Hepatocyte (in vitro differentiated cells): ENCODE measurements at regions not wholly inside any gene's neighbourhood (a gene's known extent, or its start where the extent isn't known, plus 50 kb on each side); places are given as distances from the start of the nearest gene placed in this dataset.

Experiments used
- EZH2 ChIP-seq: fragments of 200-600 bp; sonication (generic); IDR thresholded peaks from 2 replicates; pipeline ENCODE4 v1.6.1; 2016; ENCODE audit warnings: antibody characterized with exemption, mild to moderate bottlenecking, borderline replicate concordance
- TF ChIP-seq, protein P1 (sequence below): fragments of 200-600 bp; sonication (generic); IDR thresholded peaks from 2 replicates; pipeline ENCODE4 v1.5.1; 2016; ENCODE audit warnings: antibody characterized with exemption, mild to moderate bottlenecking; ENCODE audit not compliant: poor library complexity

DNA sequence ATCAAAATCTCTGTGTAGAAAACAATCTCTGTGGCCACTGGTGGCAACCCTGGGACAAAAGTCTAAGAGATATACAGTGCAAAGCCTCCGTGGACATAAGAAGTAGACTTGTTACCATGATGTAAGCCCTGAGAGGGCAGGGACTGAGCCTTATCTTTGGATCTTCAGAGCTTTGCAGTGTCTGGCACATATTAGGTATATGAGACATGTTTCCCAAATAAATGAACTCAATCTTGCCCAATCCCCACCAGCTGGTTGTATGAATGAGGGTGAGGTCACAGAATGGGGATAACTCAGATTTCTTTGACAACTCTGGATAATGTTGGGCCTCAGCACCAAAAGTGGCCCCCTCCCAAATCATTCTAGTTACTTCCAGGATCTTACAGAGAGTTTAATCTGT is 511.4 kb upstream of the DIPK2B start:
- TF ChIP-seq, protein P1, sequence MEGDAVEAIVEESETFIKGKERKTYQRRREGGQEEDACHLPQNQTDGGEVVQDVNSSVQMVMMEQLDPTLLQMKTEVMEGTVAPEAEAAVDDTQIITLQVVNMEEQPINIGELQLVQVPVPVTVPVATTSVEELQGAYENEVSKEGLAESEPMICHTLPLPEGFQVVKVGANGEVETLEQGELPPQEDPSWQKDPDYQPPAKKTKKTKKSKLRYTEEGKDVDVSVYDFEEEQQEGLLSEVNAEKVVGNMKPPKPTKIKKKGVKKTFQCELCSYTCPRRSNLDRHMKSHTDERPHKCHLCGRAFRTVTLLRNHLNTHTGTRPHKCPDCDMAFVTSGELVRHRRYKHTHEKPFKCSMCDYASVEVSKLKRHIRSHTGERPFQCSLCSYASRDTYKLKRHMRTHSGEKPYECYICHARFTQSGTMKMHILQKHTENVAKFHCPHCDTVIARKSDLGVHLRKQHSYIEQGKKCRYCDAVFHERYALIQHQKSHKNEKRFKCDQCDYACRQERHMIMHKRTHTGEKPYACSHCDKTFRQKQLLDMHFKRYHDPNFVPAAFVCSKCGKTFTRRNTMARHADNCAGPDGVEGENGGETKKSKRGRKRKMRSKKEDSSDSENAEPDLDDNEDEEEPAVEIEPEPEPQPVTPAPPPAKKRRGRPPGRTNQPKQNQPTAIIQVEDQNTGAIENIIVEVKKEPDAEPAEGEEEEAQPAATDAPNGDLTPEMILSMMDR = no peak
- no peak for TF ChIP-seq EZH2
